HEK293 (cell line): ENCODE measurements at regions not wholly inside any gene's neighbourhood (a gene's known extent, or its start where the extent isn't known, plus 50 kb on each side); places are given as distances from the start of the nearest gene placed in this dataset.

Experiments used
- GLI4 ChIP-seq: fragments of 450-650 bp; formaldehyde crosslinking; IDR thresholded peaks from 2 replicates; pipeline ENCODE4 v1.5.1; 2016; ENCODE audit warnings: missing biosample characterization, missing genetic modification characterization
- ZNF274 ChIP-seq, 2 experiments: fragments of 200-500 bp in 1 of 2; fragments of 450-650 bp in 1 of 2; sonication (Bioruptor generic) in 1 of 2; formaldehyde crosslinking in 1 of 2; IDR thresholded peaks; 2 replicates each; pipeline versions ENCODE4 v1.5.1 to v1.6.1; 2014 to 2016; ENCODE audit warnings: borderline replicate concordance in 1 of 2, inconsistent platforms in 1 of 2, low read length in 1 of 2, missing biosample characterization in 1 of 2, missing genetic modification characterization in 1 of 2
- ZNF292 ChIP-seq: fragments of 450-650 bp; formaldehyde crosslinking; IDR thresholded peaks from 2 replicates; pipeline ENCODE4 v1.5.1; 2016; ENCODE audit warnings: low read depth, missing biosample characterization, missing genetic modification characterization, borderline replicate concordance
- ZNF747 ChIP-seq: fragments of 450-650 bp; formaldehyde crosslinking; IDR thresholded peaks from 2 replicates; pipeline ENCODE4 v1.5.1; 2016; ENCODE audit warnings: missing biosample characterization, missing genetic modification characterization
- TF ChIP-seq, protein P1 (sequence below): fragments of 450-650 bp; formaldehyde crosslinking; IDR thresholded peaks from 2 replicates; pipeline ENCODE4 v1.5.1; 2016; ENCODE audit warnings: missing biosample characterization, missing genetic modification characterization

DNA sequence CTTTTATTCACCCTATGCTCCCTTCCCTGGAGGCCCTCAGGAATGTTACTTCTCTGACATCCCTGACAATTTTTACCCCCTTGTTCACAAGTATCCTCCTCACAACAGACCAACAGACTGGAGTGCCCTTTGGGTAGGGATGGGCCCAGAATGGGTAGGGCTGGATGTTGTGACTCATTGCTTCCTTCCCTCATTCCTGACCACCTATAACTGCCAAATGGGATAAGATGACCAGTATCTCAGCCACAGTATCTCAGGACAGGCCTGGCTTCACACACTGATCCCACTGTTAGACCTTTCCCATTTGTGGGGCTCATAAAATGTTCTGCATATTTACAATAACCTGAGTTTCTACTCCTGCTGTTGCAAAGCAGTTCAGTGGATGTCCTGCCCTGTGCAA, 223.0 kb upstream of the LRFN2 start:
- TF ChIP-seq, protein P1, sequence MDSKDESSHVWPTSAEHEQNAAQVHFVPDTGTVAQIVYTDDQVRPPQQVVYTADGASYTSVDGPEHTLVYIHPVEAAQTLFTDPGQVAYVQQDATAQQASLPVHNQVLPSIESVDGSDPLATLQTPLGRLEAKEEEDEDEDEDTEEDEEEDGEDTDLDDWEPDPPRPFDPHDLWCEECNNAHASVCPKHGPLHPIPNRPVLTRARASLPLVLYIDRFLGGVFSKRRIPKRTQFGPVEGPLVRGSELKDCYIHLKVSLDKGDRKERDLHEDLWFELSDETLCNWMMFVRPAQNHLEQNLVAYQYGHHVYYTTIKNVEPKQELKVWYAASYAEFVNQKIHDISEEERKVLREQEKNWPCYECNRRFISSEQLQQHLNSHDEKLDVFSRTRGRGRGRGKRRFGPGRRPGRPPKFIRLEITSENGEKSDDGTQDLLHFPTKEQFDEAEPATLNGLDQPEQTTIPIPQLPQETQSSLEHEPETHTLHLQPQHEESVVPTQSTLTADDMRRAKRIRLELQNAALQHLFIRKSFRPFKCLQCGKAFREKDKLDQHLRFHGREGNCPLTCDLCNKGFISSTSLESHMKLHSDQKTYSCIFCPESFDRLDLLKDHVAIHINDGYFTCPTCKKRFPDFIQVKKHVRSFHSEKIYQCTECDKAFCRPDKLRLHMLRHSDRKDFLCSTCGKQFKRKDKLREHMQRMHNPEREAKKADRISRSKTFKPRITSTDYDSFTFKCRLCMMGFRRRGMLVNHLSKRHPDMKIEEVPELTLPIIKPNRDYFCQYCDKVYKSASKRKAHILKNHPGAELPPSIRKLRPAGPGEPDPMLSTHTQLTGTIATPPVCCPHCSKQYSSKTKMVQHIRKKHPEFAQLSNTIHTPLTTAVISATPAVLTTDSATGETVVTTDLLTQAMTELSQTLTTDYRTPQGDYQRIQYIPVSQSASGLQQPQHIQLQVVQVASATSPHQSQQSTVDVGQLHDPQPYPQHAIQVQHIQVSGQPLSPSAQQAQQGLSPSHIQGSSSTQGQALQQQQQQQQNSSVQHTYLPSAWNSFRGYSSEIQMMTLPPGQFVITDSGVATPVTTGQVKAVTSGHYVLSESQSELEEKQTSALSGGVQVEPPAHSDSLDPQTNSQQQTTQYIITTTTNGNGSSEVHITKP (tag by site-specific recombination): no peak
- TF ChIP-seq ZNF274 (IDR thresholded peaks at IDR 0.05; ENCODE audit: low read length) (no peak), ZNF274 (tag by site-specific recombination; IDR thresholded peaks at IDR 0.05; ENCODE audit: borderline replicate concordance) (no peak), GLI4 (tag by site-specific recombination) (no peak), ZNF292 (tag by site-specific recombination) (no peak), ZNF747 (tag by site-specific recombination) (no peak)
